Activated naive CD8-positive, alpha-beta T cell treated with anti-CD3 and anti-CD28 coated beads, Interleukin-2, amount 50 U/mL, for 24 hours (primary cell): ENCODE measurements at regions not wholly inside any gene's neighbourhood (a gene's known extent, or its start where the extent isn't known, plus 50 kb on each side); places are given as distances from the start of the nearest gene placed in this dataset.

Experiments
- ATAC-seq: fragments of 150-1000 bp; cut with Tn5 transposase; one replicate; pipeline ENCODE4 v1.10.0; 2021
- DNase-seq: peaks from one replicate; pipeline ENCODE4 v3.0.0; 2021
- H3K27ac Mint-ChIP-seq: one replicate; pipeline ENCODE4 v1.8.0; 2021; ENCODE audit warnings: mild to moderate bottlenecking, mixed read lengths
- H3K27me3 Mint-ChIP-seq: one replicate; pipeline ENCODE4 v1.8.0; 2021; ENCODE audit warnings: mixed read lengths
- H3K36me3 Mint-ChIP-seq: one replicate; pipeline ENCODE4 v1.8.0; 2021; ENCODE audit warnings: low read depth, mixed read lengths
- H3K4me1 Mint-ChIP-seq: one replicate; pipeline ENCODE4 v1.8.0; 2021; ENCODE audit warnings: mixed read lengths
- H3K4me3 Mint-ChIP-seq: one replicate; pipeline ENCODE4 v1.8.0; 2021; ENCODE audit warnings: mild to moderate bottlenecking, moderate library complexity, mixed read lengths
- H3K9me3 Mint-ChIP-seq: one replicate; pipeline ENCODE4 v1.8.0; 2021; ENCODE audit warnings: mixed read lengths

DNA sequence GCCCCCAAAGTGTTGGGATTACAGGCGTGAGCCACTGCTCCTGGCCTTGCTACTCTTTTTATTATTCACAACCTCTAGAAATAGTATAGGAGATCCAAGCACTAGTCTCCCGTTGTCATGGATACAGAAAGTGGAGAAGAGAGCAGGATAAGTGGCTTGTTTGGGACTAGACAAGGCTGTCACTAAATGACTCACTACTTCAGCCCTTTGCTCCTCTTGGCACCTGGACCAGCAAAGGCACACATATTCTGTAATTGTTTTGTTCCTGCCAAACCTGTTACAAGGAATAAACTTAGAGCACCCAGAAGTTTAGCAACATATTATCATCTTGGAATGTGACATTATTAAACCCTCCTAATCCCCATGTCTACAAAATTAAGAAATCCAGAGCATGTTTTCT is 427.2 kb upstream of the THBS1 start:
- H3K4me1 Mint-ChIP-seq, result no peaks in the 10 kb centered on the region
- no peak overlapping the region for H3K4me3 Mint-ChIP-seq
- no peaks in the 10 kb centered on the region for H3K9me3 Mint-ChIP-seq
- H3K27ac Mint-ChIP-seq, result no peak overlapping the region
- peaks cover 6% of the 10 kb centered on the region for H3K27me3 Mint-ChIP-seq
- no peak for DNase-seq
- no peak for ATAC-seq
- no peaks in the 10 kb centered on the region for H3K36me3 Mint-ChIP-seq

DNA sequence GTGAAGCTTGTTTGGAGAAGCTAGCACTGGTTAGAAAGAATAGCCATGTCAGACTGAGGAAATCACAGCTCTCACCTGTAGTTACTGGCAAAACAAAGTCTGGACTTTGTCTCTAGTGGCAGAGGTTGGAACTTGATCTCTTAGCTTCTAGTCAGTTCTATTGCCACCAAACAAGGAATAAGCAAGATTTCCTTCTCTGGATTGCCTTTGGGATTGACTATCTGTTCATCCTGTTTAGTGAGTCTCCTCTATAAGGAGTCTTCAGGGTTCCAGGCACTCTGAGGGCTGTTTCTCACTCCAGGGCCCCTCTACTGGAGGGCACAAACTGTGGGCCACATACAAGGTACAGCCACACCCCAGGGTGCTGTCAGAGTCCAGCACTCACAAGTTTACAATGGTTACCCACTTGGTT is 426.6 kb upstream of the THBS1 start:
- H3K4me1 Mint-ChIP-seq, result no peaks in the 10 kb centered on the region
- H3K27me3 Mint-ChIP-seq, result peaks cover 6% of the 10 kb centered on the region
- DNase-seq (no peak), ATAC-seq (no peak)
- H3K4me3 Mint-ChIP-seq, result no peak overlapping the region
- no peaks in the 10 kb centered on the region for H3K9me3 Mint-ChIP-seq
- H3K36me3 Mint-ChIP-seq, result no peaks in the 10 kb centered on the region
- H3K27ac Mint-ChIP-seq, result no peak overlapping the region

DNA sequence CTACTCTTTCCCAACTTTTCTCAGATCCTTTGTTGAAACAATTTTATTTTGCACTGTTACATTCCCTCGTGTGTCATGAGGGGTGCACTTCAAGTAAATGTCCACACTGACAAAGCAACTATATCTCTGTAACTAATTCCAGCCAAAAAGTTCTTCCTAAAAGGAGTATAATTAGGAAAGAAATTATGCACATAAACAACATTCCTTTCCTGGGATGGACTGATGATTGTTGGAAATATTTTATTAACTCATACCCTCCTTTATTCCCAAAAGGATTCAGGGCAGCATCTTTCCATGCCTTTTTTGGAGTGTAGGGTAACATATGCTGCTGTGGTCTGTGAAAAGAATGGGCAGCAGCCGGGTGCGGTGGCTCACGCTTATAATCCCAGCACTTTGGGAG is 426.1 kb upstream of the THBS1 start:
- no peaks in the 10 kb centered on the region for H3K36me3 Mint-ChIP-seq
- no peaks in the 10 kb centered on the region for H3K4me1 Mint-ChIP-seq
- no peaks in the 10 kb centered on the region for H3K9me3 Mint-ChIP-seq
- no peak overlapping the region for H3K4me3 Mint-ChIP-seq
- no peak for ATAC-seq
- H3K27ac Mint-ChIP-seq, result no peak overlapping the region
- DNase-seq, result no peak
- H3K27me3 Mint-ChIP-seq, result peaks cover 6% of the 10 kb centered on the region

DNA sequence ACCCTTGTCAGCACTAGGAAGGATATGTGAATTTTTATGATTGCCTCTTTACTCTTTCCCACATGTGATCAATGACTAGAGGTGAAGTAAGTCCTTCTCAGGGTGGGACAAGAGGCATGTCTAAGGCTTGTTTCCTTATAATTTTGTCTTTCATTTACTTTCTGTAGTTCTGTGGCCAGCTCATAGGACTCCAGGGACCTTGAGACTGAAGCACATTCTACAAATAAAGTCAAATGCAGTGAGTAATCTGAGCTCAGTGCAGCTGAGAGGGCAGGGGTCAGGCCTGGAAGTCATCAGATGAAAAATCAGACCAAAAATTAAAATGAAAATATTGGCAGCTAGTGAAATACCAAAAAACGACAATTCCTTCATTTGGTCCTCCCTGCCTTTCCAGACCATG is 424.7 kb upstream of the THBS1 start:
- Mint-ChIP-seq H3K27ac (no peak overlapping the region), H3K27me3 (peaks cover 8% of the 10 kb centered on the region), H3K4me1 (no peaks in the 10 kb centered on the region), H3K4me3 (no peak overlapping the region), H3K36me3 (no peaks in the 10 kb centered on the region), H3K9me3 (no peaks in the 10 kb centered on the region)
- DNase-seq, result no peak
- ATAC-seq, result no peak

DNA sequence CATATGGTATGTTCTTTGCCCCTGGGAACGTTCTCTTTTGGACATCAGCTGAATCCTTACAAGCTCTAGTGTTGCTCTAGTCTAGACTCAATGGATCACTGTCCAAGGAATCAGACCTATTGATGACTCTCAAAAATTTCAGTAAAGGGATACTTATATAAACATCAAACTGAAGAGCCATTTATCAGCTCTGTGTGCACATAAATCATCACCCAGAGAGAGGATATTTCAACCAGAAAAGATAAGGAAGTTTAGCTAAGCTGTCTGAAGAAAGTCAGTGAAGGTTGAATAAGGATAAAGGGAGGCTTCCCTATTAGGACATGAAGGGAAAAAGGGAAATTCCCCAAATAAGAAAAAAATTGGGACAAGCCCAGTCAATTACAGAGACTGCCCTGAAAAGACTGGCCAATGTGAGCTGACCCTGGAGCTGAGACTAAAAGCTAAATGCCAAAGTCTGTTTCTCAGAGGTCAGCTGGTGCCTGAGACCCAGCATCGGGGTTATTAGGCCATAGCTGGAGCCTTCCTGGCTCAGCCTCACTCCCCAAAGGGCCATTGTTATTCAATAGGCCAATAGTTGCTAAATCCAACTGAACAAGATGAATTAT is 424.1 kb upstream of the THBS1 start:
- no peak for DNase-seq
- H3K4me3 Mint-ChIP-seq, result no peak overlapping the region
- no peak overlapping the region for H3K27ac Mint-ChIP-seq
- peaks cover 8% of the 10 kb centered on the region for H3K27me3 Mint-ChIP-seq
- no peaks in the 10 kb centered on the region for H3K4me1 Mint-ChIP-seq
- H3K9me3 Mint-ChIP-seq, result no peaks in the 10 kb centered on the region
- no peaks in the 10 kb centered on the region for H3K36me3 Mint-ChIP-seq
- ATAC-seq, result no peak

DNA sequence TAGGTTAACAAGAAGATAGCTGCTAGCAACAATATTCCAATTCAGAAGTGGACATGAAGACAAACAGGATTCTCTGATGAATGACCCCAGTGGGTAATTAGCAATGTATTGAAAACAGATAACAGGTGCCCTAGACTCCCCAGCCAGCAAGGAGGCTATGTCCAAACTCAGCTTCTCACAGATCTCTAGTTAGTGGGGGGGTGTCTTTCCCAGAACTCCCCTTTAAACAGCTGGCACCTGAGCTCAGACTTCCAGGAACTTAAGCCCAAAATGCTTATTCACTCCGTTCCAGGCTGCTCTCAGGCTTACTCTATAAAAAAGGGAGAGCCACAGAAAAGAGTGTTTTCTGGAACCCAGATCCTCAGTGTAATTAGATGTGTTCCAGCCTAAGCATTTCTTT is 423.0 kb upstream of the THBS1 start:
- peaks cover 12% of the 10 kb centered on the region for H3K27me3 Mint-ChIP-seq
- H3K9me3 Mint-ChIP-seq, result peaks cover 5% of the 10 kb centered on the region
- ATAC-seq (no peak), DNase-seq (no peak)
- H3K27ac Mint-ChIP-seq, result no peak overlapping the region
- H3K36me3 Mint-ChIP-seq, result no peaks in the 10 kb centered on the region
- no peak overlapping the region for H3K4me3 Mint-ChIP-seq
- H3K4me1 Mint-ChIP-seq, result no peaks in the 10 kb centered on the region

DNA sequence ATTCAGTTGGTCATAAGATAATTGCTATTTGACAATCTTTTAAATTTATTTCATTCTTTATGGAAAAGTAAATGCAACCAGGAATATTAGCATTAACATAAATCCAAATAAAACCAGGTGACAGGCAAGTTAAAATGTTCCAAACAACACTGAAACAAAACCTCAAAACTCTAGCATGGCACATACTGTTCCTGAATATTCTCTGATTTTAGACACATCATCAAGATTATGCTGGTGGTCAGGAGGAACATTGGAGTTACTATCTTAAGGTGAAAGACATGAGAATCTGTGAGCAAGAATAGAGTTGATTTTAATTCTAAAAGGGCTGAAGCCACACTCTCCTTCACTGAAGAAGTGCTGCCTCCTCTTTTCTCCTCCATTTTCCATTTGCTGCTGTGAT is 421.0 kb upstream of the THBS1 start:
- ATAC-seq (no peak), DNase-seq (no peak)

DNA sequence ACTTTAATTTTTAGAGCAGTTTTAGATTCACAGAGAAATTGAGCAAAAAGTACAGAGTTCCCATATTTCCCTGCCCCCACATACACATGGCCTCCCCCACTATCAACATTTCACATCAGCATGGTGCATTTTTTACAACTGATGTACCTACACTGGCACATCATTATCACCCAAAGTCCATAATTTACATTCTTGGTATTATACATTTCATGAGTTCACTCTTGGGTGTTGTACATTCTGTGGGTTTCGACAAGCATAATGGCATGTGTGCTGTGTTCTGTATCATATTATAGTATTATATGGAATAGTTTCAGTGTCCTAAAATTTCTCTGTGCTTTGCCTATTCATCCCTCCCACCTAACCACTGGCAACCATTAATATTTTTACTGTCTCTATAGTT is 419.8 kb upstream of the THBS1 start:
- no peak overlapping the region for H3K4me3 Mint-ChIP-seq
- H3K4me1 Mint-ChIP-seq, result no peaks in the 10 kb centered on the region
- no peak overlapping the region for H3K27ac Mint-ChIP-seq
- DNase-seq (no peak), ATAC-seq (no peak)
- H3K9me3 Mint-ChIP-seq, result peaks cover 5% of the 10 kb centered on the region
- H3K36me3 Mint-ChIP-seq, result no peaks in the 10 kb centered on the region
- H3K27me3 Mint-ChIP-seq, result peaks cover 17% of the 10 kb centered on the region

More for the DNA sequence above, 421.0 kb upstream of the THBS1 start:
- no peaks in the 10 kb centered on the region for H3K4me1 Mint-ChIP-seq
- H3K9me3 Mint-ChIP-seq, result peaks cover 5% of the 10 kb centered on the region
- no peak overlapping the region for H3K27ac Mint-ChIP-seq
- H3K4me3 Mint-ChIP-seq, result no peak overlapping the region
- no peaks in the 10 kb centered on the region for H3K36me3 Mint-ChIP-seq
- H3K27me3 Mint-ChIP-seq, result peaks cover 11% of the 10 kb centered on the region

DNA sequence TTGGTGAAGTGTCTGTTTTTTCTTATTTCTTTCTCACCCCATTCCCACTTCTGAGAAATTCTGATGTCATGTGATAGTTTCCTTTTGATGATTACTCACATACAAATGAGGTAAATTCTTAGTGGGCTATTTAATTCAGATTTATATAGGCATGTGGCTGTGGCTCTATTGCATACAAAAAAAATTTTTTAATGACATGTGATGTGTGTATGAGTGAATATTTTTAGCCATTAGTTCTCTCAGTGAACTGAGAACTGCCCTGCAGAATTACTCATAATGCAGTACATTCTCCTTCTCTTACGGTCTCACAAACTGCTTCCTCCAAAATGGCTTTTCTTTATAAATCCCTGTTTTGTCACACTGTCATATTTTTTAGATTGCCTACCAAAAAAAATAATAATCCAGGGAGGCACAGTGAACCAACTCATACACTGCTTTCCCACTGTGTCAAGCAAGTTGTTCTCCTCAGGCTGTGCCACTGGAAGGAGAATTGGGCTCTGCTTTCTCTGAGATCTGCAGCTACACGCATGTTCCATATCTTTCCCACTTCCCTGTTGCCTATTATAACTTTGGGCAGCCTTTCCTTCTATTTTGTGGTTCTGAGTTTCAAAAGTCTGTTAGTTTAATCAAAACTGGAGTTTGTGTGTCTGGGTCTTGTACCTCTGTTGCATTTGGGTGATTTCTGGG is 415.7 kb upstream of the THBS1 start:
- Mint-ChIP-seq H3K9me3 (peaks cover 5% of the 10 kb centered on the region), H3K27me3 (peaks cover 21% of the 10 kb centered on the region), H3K36me3 (no peaks in the 10 kb centered on the region), H3K4me1 (no peaks in the 10 kb centered on the region), H3K27ac (no peak overlapping the region), H3K4me3 (no peak overlapping the region)
- ATAC-seq (no peak), DNase-seq (no peak)

DNA sequence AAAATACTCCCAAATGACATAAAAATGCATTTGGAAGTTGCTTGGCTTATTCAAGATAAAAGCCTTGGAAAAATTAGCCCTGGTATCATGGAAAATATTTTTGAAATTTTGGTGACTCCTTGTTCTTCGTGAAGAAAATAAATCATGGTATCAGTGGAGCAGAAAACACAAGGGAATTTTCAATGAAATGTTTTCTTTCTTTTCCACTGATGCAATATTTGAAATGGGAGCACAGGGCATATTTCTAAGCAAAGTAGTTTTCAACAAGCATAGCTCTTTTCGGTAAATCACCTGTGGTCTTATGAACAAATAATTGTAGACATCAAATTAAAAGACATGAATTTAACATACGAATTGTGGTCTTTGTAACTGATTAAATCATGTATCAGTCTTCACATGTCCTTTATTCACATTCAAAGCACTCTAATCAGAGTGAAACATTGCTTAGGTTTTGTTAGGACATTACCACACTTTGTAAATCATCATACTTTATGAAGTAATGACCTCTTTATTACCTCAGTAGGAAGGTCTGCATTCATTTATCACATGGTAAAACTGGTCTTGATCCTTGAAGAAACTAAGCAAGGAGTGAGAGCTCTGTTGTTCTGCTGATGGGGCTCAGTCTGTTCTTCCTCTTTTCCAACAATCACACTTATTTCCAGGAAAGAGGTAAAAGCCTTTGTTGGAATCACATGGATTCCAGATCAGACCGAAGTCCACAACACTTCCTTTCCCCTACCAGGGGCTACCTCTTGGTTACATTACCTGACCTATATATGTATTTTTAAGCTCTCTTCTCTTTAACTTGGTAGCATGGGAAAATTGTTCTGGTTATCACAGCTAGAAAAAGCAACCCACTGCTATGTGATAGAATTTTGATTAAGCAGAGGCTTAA is 413.5 kb upstream of the THBS1 start:
- Mint-ChIP-seq H3K9me3 (no peaks in the 10 kb centered on the region), H3K27me3 (peaks cover 24% of the 10 kb centered on the region), H3K4me3 (no peak overlapping the region), H3K27ac (no peak overlapping the region), H3K4me1 (peaks cover 4% of the 10 kb centered on the region), H3K36me3 (no peaks in the 10 kb centered on the region)
- no peak for DNase-seq
- no peak for ATAC-seq

DNA sequence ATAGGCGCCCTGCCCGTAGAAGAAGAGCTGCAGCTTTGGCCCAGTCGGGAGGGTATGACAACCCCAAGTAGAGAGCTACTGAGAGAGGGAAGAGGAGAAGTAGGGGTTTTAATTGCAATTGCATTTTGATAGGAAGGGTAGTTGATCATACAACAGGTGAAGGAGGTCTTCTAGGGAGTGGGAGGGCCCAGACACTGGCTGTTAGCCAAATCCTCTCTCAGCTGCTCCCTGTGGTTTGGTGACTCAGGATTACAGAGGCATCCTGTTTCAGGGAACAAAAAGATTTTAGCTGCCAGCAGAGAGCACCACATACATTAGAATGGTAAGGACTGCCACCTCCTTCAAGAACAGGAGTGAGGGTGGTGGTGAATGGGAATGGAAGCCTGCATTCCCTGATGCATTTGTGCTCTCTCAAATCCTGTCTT is 408.9 kb upstream of the THBS1 start:
- Mint-ChIP-seq H3K27ac (no peak overlapping the region), H3K36me3 (no peaks in the 10 kb centered on the region), H3K4me3 (no peak overlapping the region), H3K9me3 (no peaks in the 10 kb centered on the region), H3K4me1 (peaks cover 4% of the 10 kb centered on the region), H3K27me3 (peaks cover 23% of the 10 kb centered on the region)
- DNase-seq, result peak; percentile 39
- ATAC-seq, result peak; percentile 84

DNA sequence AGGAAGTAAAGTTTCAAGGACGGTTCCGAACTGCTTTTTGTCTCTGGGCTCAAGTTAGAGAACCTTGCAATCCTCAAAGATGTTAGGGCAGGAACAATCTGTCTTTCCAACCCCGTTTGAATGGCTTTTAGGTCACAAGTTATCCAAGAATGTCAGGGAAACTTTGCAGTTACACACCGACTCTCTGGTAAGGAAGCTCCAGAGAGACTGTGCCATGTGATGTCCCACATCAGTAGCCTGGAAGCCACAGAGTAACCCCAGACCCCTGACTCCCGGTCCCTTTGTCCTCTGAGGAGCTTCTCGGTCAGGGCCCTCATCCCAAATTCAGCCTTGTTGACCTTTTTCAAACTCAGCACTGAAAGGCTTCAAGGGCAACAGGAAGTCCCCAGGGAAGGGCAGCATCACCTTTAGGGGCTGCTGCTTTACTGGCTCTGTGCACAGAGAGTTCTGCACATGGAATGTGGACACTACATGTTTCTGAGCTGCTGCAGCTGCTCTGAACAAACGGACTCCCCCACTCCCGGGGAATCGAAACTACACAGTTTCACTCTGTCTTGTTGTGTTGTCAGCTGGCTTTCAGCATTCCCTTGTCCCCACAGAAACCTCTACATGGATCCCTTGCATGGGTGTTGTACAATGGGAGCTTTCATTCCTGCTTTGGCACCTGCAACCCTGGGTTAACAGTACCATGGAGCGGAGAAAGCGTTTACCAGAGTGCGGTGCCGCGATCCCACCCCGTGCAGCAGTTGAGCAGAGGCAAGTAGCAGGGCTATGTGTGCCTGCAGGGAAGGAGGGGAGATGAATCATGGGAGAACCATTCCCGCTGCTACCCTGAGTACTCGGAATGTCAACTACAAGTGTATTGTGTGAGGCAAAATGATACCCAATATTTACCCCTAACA is 408.2 kb upstream of the THBS1 start:
- H3K36me3 Mint-ChIP-seq, result no peaks in the 10 kb centered on the region

DNA sequence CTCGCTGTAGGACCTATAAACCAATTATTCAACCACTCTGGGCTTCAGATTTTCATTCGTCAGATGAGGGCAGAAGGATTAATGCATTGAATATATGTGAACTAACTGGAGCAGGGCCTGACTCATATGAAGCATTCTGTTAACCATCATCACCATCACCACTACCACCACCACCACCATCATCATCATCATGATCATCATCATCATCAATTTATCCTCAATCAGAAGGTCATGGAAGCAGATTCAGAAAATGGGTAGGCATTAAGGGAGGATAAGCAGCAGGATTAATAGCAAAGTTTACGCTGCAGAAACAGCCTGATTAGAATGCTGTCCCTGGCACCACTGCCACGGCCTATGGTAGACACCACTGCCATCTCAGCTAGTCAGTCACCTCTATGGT is 407.5 kb upstream of the THBS1 start:
- H3K4me3 Mint-ChIP-seq, result no peak overlapping the region
- H3K27ac Mint-ChIP-seq, result no peak overlapping the region
- peaks cover 4% of the 10 kb centered on the region for H3K4me1 Mint-ChIP-seq
- peaks cover 23% of the 10 kb centered on the region for H3K27me3 Mint-ChIP-seq
- H3K36me3 Mint-ChIP-seq, result no peaks in the 10 kb centered on the region
- no peaks in the 10 kb centered on the region for H3K9me3 Mint-ChIP-seq
- no peak for DNase-seq
- no peak for ATAC-seq

More for the DNA sequence above, 408.2 kb upstream of the THBS1 start:
- no peak for ATAC-seq
- Mint-ChIP-seq H3K4me3 (no peak overlapping the region), H3K27me3 (peaks cover 23% of the 10 kb centered on the region), H3K27ac (no peak overlapping the region), H3K9me3 (no peaks in the 10 kb centered on the region), H3K4me1 (peaks cover 4% of the 10 kb centered on the region)
- no peak for DNase-seq

DNA sequence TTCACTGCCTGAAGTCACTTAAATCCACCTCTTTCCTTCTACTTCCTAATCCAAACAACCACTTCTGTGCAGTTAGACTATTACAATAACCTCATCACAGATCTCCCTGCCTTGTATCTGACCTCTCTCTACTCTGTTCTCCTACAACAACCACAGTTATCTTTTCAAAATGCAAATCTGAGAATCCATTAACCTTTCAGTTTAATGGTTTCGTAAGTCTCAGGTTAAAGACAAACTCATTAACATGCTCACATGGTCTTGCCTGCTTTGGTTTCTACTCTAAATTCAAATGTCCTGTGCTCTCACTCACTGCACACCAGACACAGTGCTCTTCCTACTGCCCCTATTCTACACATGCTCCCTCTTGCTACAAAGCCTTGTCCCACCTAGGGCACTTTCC is 406.5 kb upstream of the THBS1 start:
- Mint-ChIP-seq H3K4me1 (peaks cover 4% of the 10 kb centered on the region), H3K9me3 (no peaks in the 10 kb centered on the region), H3K27ac (no peak overlapping the region), H3K36me3 (no peaks in the 10 kb centered on the region), H3K27me3 (peaks cover 23% of the 10 kb centered on the region), H3K4me3 (no peak overlapping the region)
- no peak for DNase-seq
- ATAC-seq, result no peak
